ENCODE measurements at regions not wholly inside any gene's neighbourhood (a gene's known extent, or its start where the extent isn't known, plus 50 kb on each side); places are given as distances from the start of the nearest gene placed in this dataset.

GRCh38 chr2:82837588-82838304 is 1621.3 kb downstream of the SUCLG1 start:
- H3K4me1 ChIP-seq = no peaks in the 10 kb centered on the region
- ATAC-seq (ENCODE audit: low FRiP score in 2 of 2) (no peak), DNase-seq (no peak)
- 74% methylated on average over 3 of the region's 3 CpGs for WGBS, 2 donors
- no peaks in the 10 kb centered on the region for H3K9me3 ChIP-seq
- H3K27me3 ChIP-seq = no peaks in the 10 kb centered on the region
- no peak for TF ChIP-seq CTCF (IDR thresholded peaks at IDR 0.05)
- TF ChIP-seq EP300 (IDR thresholded peaks at IDR 0.05) = no peak
- no peak for TF ChIP-seq POLR2AphosphoS5 (IDR thresholded peaks at IDR 0.05)
- no peak for TF ChIP-seq POLR2A (IDR thresholded peaks at IDR 0.05)
- no peak overlapping the region for H3K4me3 ChIP-seq
- no peak overlapping the region for H3K27ac ChIP-seq
- H3K36me3 ChIP-seq = no peaks in the 10 kb centered on the region

GRCh38 chr2:82834893-82835292 is 1624.2 kb downstream of the SUCLG1 start:
- WGBS, 2 donors = 78 to 81% methylated on average over 1 of the region's 1 CpG
- H3K9me3 ChIP-seq = no peaks in the 10 kb centered on the region
- no peaks in the 10 kb centered on the region for H3K27me3 ChIP-seq
- DNase-seq (no peak), ATAC-seq (ENCODE audit: low FRiP score in 2 of 2) (no peak)
- H3K4me1 ChIP-seq = no peaks in the 10 kb centered on the region
- TF ChIP-seq EP300 (IDR thresholded peaks at IDR 0.05) (no peak), POLR2AphosphoS5 (IDR thresholded peaks at IDR 0.05) (no peak), POLR2A (IDR thresholded peaks at IDR 0.05) (no peak)
- no peak overlapping the region for H3K27ac ChIP-seq
- no peak overlapping the region for H3K4me3 ChIP-seq
- H3K36me3 ChIP-seq = no peaks in the 10 kb centered on the region

GRCh38 chr2:82827426-82827825 is 1631.7 kb downstream of the SUCLG1 start:
- DNase-seq (no peak), ATAC-seq (ENCODE audit: low FRiP score in 2 of 2) (no peak)
- WGBS, 2 donors = 94 to 99% methylated on average over 2 of the region's 2 CpGs
- H3K27me3 ChIP-seq = no peaks in the 10 kb centered on the region
- no peaks in the 10 kb centered on the region for H3K9me3 ChIP-seq
- no peaks in the 10 kb centered on the region for H3K4me1 ChIP-seq
- no peak overlapping the region for H3K27ac ChIP-seq
- H3K36me3 ChIP-seq = no peaks in the 10 kb centered on the region
- TF ChIP-seq CTCF (IDR thresholded peaks at IDR 0.05) (no peak), POLR2AphosphoS5 (IDR thresholded peaks at IDR 0.05) (no peak), POLR2A (IDR thresholded peaks at IDR 0.05) (no peak), EP300 (IDR thresholded peaks at IDR 0.05) (no peak)
- H3K4me3 ChIP-seq = no peak overlapping the region

- WGBS, 2 donors = 85 to 89% methylated on average over 2 of the region's 2 CpGs
- DNase-seq (no peak), ATAC-seq (ENCODE audit: low FRiP score in 2 of 2) (no peak)
- Histone ChIP-seq H3K4me3 (no peak overlapping the region), H3K27ac (no peak overlapping the region), H3K36me3 (no peaks in the 10 kb centered on the region), H3K9me3 (no peaks in the 10 kb centered on the region), H3K4me1 (no peaks in the 10 kb centered on the region), H3K27me3 (no peaks in the 10 kb centered on the region)
- TF ChIP-seq EP300 (IDR thresholded peaks at IDR 0.05) = no peak
- TF ChIP-seq POLR2A (IDR thresholded peaks at IDR 0.05) = no peak
- TF ChIP-seq CTCF (IDR thresholded peaks at IDR 0.05) = no peak
- TF ChIP-seq POLR2AphosphoS5 (IDR thresholded peaks at IDR 0.05) = no peak
Measured at GRCh38 chr2:82826437-82826836, 1632.6 kb downstream of the SUCLG1 start.

GRCh38 chr2:82825410-82826090 is 1633.5 kb downstream of the SUCLG1 start:
- DNase-seq = no peak
- no peak overlapping the region for H3K27ac ChIP-seq
- no peak overlapping the region for H3K4me3 ChIP-seq
- no peaks in the 10 kb centered on the region for H3K27me3 ChIP-seq
- TF ChIP-seq EP300 (IDR thresholded peaks at IDR 0.05) (no peak), POLR2AphosphoS5 (IDR thresholded peaks at IDR 0.05) (no peak), CTCF (IDR thresholded peaks at IDR 0.05) (no peak), POLR2A (IDR thresholded peaks at IDR 0.05) (no peak)
- H3K36me3 ChIP-seq = no peaks in the 10 kb centered on the region
- H3K4me1 ChIP-seq = no peaks in the 10 kb centered on the region
- WGBS, 2 donors = 82 to 83% methylated on average over 8 of the region's 8 CpGs
- no peak for ATAC-seq (ENCODE audit: low FRiP score in 2 of 2)
- H3K9me3 ChIP-seq = no peaks in the 10 kb centered on the region

Data from upper lobe of left lung (tissue), 6 donors.